Progenitor cell of endocrine pancreas (in vitro differentiated cells): ENCODE measurements at regions not wholly inside any gene's neighbourhood (a gene's known extent, or its start where the extent isn't known, plus 50 kb on each side); places are given as distances from the start of the nearest gene placed in this dataset.

ENCODE experiments used
- DNase-seq: peaks from one replicate; pipeline ENCODE4 v3.0.0; 2021; ENCODE audit warnings: low spot score; ENCODE audit not compliant: unreplicated experiment
- H3K27ac Mint-ChIP-seq: 2 replicates; pipeline ENCODE4 v1.8.0; 2021; ENCODE audit warnings: mild to moderate bottlenecking, moderate library complexity, mixed read lengths
- H3K27me3 Mint-ChIP-seq: 2 replicates; pipeline ENCODE4 v1.8.0; 2021; ENCODE audit warnings: mixed read lengths
- H3K36me3 Mint-ChIP-seq: 2 replicates; pipeline ENCODE4 v1.8.0; 2022; ENCODE audit warnings: mixed read lengths; ENCODE audit not compliant: insufficient read depth
- H3K4me1 Mint-ChIP-seq: 2 replicates; pipeline ENCODE4 v1.8.0; 2021; ENCODE audit warnings: low read depth, mixed read lengths
- H3K4me3 Mint-ChIP-seq: 2 replicates; pipeline ENCODE4 v1.8.0; 2021; ENCODE audit warnings: low read depth, mild to moderate bottlenecking, moderate library complexity, mixed read lengths
- H3K9me3 Mint-ChIP-seq: 2 replicates; pipeline ENCODE4 v1.8.0; 2021; ENCODE audit warnings: low read depth, mixed read lengths
- TF ChIP-seq, protein P1 (sequence below): fragments of 200-600 bp; sonication (generic); IDR thresholded peaks from one replicate; pipeline ENCODE4 v1.5.0; 2021; ENCODE audit warnings: antibody characterized with exemption, mild to moderate bottlenecking; ENCODE audit not compliant: unreplicated experiment

DNA sequence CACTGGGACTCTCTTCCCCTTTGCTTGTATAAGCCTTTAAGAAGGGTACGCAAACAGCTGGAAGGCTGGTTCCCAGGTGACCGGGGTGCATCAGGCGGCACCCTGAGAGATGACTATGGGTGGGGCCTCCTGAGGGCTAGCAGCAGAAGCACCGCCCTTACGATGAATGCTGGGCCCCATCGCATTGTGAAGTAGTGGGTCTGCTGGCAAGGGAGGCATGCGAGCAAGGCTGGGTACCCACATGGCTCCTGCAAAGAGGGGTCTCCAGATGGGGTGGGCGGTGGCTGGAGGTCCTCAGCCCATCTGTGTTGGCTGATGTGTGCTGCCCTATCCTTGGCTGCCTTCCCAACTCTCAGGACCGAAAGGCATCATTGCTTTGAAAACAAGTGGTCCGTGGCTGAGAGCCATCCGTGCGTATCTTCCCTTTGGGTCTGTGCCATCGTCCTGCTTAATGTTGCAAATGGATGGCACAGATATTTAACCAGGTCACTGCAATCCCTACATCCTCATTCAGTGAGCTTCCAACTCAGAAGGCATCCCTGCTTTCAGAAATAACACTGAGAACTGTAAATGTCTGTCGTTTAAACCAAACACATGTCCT, 83.5 kb upstream of the GPC1 start:
- H3K4me3 Mint-ChIP-seq, result no peak overlapping the region
- no peaks in the 10 kb centered on the region for H3K36me3 Mint-ChIP-seq
- H3K9me3 Mint-ChIP-seq, result no peaks in the 10 kb centered on the region
- no peaks in the 10 kb centered on the region for H3K4me1 Mint-ChIP-seq
- no peak for DNase-seq
- TF ChIP-seq, protein P1, sequence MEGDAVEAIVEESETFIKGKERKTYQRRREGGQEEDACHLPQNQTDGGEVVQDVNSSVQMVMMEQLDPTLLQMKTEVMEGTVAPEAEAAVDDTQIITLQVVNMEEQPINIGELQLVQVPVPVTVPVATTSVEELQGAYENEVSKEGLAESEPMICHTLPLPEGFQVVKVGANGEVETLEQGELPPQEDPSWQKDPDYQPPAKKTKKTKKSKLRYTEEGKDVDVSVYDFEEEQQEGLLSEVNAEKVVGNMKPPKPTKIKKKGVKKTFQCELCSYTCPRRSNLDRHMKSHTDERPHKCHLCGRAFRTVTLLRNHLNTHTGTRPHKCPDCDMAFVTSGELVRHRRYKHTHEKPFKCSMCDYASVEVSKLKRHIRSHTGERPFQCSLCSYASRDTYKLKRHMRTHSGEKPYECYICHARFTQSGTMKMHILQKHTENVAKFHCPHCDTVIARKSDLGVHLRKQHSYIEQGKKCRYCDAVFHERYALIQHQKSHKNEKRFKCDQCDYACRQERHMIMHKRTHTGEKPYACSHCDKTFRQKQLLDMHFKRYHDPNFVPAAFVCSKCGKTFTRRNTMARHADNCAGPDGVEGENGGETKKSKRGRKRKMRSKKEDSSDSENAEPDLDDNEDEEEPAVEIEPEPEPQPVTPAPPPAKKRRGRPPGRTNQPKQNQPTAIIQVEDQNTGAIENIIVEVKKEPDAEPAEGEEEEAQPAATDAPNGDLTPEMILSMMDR, result no peak
- peaks cover 20% of the 10 kb centered on the region for H3K27me3 Mint-ChIP-seq
- no peak overlapping the region for H3K27ac Mint-ChIP-seq

- no peaks in the 10 kb centered on the region for H3K4me1 Mint-ChIP-seq
- no peaks in the 10 kb centered on the region for H3K9me3 Mint-ChIP-seq
- no peak overlapping the region for H3K27ac Mint-ChIP-seq
These were observed 82.2 kb upstream of the GPC1 start for GRCh38 chr2:240353086-240353798.

GRCh38 chr2:240353944-240354343, 81.5 kb upstream of the GPC1 start:
- Mint-ChIP-seq H3K4me3 (no peak overlapping the region), H3K27me3 (peaks cover 15% of the 10 kb centered on the region), H3K4me1 (no peaks in the 10 kb centered on the region), H3K9me3 (no peaks in the 10 kb centered on the region), H3K27ac (no peak overlapping the region), H3K36me3 (no peaks in the 10 kb centered on the region)
- DNase-seq, result no peak
- TF ChIP-seq, protein P1, result no peak

More at GRCh38 chr2:240353086-240353798, 82.2 kb upstream of the GPC1 start:
- TF ChIP-seq, protein P1, result no peak
- Mint-ChIP-seq H3K27me3 (peaks cover 20% of the 10 kb centered on the region), H3K4me3 (no peak overlapping the region), H3K36me3 (no peaks in the 10 kb centered on the region)
- DNase-seq, result no peak

- no peak overlapping the region for H3K27ac Mint-ChIP-seq
- H3K27me3 Mint-ChIP-seq, result peaks cover 14% of the 10 kb centered on the region
- H3K4me1 Mint-ChIP-seq, result no peaks in the 10 kb centered on the region
- no peak overlapping the region for H3K4me3 Mint-ChIP-seq
- no peaks in the 10 kb centered on the region for H3K36me3 Mint-ChIP-seq
- TF ChIP-seq, protein P1, result no peak
- peaks cover 2% of the 10 kb centered on the region for H3K9me3 Mint-ChIP-seq
- DNase-seq, result no peak
These were observed 80.2 kb upstream of the GPC1 start for GRCh38 chr2:240355001-240355891.

GRCh38 chr2:240355962-240356361, 79.5 kb upstream of the GPC1 start:
- Mint-ChIP-seq H3K4me3 (no peak overlapping the region), H3K36me3 (peaks cover 2% of the 10 kb centered on the region)

More at GRCh38 chr2:240355962-240356361, 79.5 kb upstream of the GPC1 start:
- no peak for DNase-seq
- Mint-ChIP-seq H3K9me3 (peaks cover 10% of the 10 kb centered on the region), H3K27me3 (peaks cover 10% of the 10 kb centered on the region), H3K27ac (peak overlapping the region; percentile 78), H3K4me1 (no peaks in the 10 kb centered on the region)
- TF ChIP-seq, protein P1, result no peak
